ENCODE measurements at regions not wholly inside any gene's neighbourhood (a gene's known extent, or its start where the extent isn't known, plus 50 kb on each side); places are given as distances from the start of the nearest gene placed in this dataset.

GRCh38 chr16:11476676-11477075 lies 110.0 kb downstream of the LITAF start:
- DNase-seq, result no peak

- no peak for DNase-seq
Measured at GRCh38 chr16:11478431-11479119, 108.1 kb downstream of the LITAF start.

DNA sequence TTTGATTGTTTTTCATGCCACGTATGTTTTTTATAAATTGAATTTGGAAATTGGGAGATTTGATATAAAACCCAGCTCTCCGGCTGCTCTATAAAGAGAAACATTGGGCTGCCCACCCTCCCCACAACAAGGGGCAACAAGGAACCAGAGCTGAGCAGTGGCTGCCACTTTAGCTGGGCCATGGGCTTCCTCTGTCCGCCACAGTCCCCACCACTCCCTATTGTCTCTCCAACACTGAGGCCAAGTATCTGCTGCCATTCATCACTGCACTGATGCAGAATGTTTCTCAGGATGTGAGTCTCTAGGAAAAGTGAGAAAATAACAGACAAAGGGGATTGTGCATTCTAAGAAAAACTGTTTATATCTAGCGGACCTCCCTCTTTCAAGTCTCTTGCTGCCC lies 106.8 kb downstream of the LITAF start:
- DNase-seq, result no peak

- DNase-seq, result no peak
Measured at GRCh38 chr16:11480634-11481033, 106.1 kb downstream of the LITAF start.

DNA sequence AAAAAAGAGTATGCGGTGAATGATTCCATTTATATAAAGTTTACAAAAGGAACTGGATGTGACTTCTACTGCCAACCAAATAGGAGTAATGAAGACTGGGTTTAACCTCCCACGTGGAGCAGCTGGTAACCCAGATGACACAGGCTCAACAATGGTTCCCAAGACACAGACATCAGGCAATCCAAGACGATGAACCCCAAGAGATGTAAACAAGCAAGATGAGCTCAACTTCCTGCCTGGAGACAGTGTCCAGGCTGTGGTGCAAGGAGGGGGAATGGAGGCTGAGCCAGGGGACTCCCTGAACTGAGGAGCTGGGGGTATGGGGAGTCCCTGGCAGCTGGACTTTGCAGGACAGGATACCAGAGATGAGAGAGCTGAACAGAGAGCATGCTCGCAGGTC lies 104.7 kb downstream of the LITAF start:
- DNase-seq, result no peak

DNA sequence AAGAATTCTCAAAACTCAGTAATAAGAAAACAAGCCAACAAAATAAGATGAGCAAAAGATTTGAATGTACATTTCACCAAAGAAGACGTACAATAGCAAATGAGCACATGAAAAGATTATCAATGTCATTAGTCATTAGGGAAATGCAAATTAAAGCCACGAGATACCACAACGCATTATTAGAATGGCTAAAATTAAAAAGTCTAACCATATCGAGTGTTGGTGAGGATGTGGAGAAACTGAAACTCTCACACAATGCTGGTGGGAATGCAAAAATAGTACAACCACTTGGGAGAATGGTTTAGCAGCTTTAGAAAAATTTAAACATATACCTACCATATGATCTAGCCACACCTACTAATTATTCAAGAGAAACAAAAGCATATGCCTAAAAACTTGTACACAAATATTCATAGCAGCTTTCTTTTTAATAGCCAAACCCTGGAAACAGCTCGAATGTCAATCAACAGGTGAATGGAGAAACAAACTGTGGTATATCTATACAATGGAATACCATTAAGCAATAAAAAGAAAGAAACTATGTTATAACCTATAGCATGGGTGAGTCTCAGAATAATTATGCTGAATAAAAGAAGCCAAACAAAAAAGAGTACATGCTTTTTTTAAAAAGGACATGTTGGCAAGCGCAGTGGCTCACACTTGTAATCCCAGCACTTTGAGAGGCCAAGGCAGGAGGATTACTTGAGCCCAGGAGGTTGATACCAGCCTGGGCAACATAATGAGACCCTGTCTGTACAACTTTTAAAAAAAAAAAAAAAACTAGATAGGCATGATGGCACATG lies 103.6 kb downstream of the LITAF start:
- no peak for DNase-seq

DNA sequence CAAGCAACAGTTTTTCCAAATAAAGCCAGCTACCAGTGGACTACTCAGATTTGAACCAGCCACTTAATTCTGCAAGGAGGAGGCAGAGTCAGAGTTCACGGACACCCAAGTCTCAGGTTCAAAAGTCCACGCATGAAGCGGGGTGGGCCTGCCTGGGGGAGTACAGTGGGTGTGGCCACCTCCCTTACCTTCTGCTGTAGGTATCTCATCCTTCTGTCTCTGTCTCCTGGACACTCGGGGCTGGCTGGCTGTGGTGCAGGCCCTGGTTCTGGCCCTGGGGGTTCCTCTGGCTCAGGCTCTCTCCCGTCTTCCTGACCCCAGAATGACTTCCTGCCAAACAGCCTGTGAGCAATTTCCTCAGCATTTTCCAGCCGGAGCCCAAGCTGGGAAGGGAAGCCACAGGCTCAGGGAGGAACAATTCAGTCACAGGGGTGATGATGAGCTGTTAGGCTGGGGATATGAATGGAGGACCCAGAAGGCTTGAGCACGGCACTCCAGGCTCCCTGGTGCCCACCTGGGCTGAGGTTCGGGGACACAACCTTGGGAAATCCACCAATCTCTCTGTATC lies 101.9 kb downstream of the LITAF start:
- DNase-seq, result no peak

DNA sequence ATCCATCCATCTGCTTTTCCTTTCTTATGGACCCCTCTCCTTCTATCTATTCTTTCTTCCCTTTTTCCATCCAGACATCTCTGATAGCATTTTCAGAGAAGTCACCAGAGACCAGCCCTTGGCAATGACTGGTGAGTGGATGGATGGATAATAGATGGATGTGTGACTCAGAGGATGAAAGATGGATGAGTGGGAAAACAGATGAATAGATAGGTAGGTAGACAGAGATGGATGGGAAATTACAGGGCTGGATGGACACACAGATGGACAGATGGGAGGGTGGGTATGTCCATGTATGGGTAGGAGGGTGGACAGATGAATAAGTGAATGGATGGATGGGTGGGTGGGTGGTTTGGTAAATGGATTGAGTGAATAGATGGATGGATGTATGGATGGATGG lies 101.0 kb downstream of the LITAF start:
- DNase-seq, result no peak

DNA sequence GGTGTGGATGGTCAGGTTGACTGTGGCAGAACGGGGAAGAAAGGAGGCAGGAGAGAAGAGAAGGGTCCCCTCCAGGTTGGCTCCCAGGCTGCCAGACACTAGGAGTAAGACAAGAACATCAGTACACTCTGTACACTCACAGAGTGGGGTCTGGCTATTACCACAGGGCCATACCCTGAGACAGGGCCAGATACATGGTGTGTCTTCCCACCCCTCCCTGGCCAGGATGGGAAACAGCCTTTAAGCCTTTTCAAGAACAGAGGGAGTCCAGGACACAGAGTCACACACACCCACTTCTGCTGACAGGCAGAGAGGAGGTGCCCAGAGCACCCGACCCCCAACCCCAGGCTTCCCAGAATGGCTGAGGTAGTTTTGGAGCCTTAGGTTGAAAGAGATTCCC lies 99.4 kb downstream of the LITAF start:
- no peak for DNase-seq

- DNase-seq, result no peak
Measured at GRCh38 chr16:11488304-11488703, 98.4 kb downstream of the LITAF start.

- DNase-seq, result no peak
Measured at GRCh38 chr16:11491524-11491923, 95.2 kb downstream of the LITAF start.

GRCh38 chr16:11492808-11493530 lies 93.8 kb downstream of the LITAF start:
- DNase-seq, result no peak

GRCh38 chr16:11493531-11493929 lies 93.2 kb downstream of the LITAF start:
- no peak for DNase-seq

DNA sequence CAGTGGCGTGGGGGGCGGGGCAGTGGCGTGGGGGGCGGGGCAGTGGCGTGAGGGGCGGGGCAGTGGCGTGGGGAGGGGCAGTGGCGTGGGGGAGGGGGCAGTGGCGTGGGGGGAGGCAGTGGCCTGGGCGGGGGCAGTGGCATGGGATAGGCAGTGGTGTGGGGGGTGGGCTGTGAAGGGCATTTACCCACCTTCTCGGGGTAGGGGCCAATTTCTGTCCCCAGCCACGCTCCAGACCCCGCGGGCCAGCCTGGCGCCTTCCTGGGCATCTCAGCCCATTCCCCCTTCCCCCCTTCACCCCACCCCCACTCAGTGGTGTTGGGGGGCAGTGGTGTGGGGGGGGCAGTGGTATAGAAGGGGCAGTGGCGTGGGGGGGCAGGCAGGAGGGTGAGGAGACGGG lies 92.7 kb downstream of the LITAF start:
- no peak for DNase-seq

- DNase-seq, result no peak
Measured at GRCh38 chr16:11494433-11494832, 92.3 kb downstream of the LITAF start.

- no peak for DNase-seq
Measured at GRCh38 chr16:11495066-11495407, 91.7 kb downstream of the LITAF start.
